ENCODE measurements at regions not wholly inside any gene's neighbourhood (a gene's known extent, or its start where the extent isn't known, plus 50 kb on each side); places are given as distances from the start of the nearest gene placed in this dataset.

- Histone ChIP-seq H3K4me3 (ENCODE audit: low read depth, low read length) (no peak overlapping the region), H3K36me3 (ENCODE audit: control insufficient read depth, insufficient read depth, low read length) (no peaks in the 10 kb centered on the region), H3K9me3 (ENCODE audit: control insufficient read depth, insufficient read depth, low read length) (no peaks in the 10 kb centered on the region), H3K27ac (ENCODE audit: low read depth, low read length) (no peak overlapping the region), H3K9ac (ENCODE audit: low read depth, low read length) (no peak overlapping the region), H3K4me1 (ENCODE audit: control insufficient read depth, insufficient read depth, low read length) (peaks cover 23% of the 10 kb centered on the region), H3K27me3 (ENCODE audit: control insufficient read depth, insufficient read depth, low read length) (no peaks in the 10 kb centered on the region)
These were observed 58.8 kb downstream of the GADD45G start for GRCh38 chr9:89663614-89663970.

- H3K4me3 ChIP-seq (ENCODE audit: low read depth, low read length): no peak overlapping the region
- H3K36me3 ChIP-seq (ENCODE audit: control insufficient read depth, insufficient read depth, low read length): no peaks in the 10 kb centered on the region
- H3K9me3 ChIP-seq (ENCODE audit: control insufficient read depth, insufficient read depth, low read length): no peaks in the 10 kb centered on the region
- H3K27ac ChIP-seq (ENCODE audit: low read depth, low read length): no peak overlapping the region
- no peaks in the 10 kb centered on the region for H3K27me3 ChIP-seq (ENCODE audit: control insufficient read depth, insufficient read depth, low read length)
- H3K9ac ChIP-seq (ENCODE audit: low read depth, low read length): no peak overlapping the region
- peaks cover 23% of the 10 kb centered on the region for H3K4me1 ChIP-seq (ENCODE audit: control insufficient read depth, insufficient read depth, low read length)
These were observed 59.2 kb downstream of the GADD45G start for GRCh38 chr9:89664010-89664409.

DNA sequence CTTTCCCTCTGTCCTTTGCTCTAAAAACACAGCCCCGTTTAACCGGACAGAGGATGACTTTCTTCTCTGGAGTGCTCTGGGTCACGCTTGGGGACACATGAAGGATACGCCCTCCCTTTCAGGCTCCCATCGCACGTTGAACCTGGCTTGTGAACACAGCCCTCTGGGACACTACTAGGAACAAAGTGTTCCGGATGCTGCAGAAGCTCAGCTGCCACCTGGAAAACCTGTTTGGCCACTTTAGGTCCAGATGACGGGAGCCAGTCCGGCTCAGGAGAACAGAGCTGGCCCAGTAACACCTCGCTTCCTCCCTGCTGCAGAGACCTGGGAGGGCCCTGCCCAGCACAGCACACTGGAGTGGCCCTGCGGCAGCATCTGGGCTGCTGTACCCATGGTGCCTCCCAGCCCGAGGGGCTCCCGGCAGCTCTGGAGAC, 60.1 kb downstream of the GADD45G start:
- peaks cover 23% of the 10 kb centered on the region for H3K4me1 ChIP-seq (ENCODE audit: control insufficient read depth, insufficient read depth, low read length)
- no peak overlapping the region for H3K4me3 ChIP-seq (ENCODE audit: low read depth, low read length)
- H3K27ac ChIP-seq (ENCODE audit: low read depth, low read length): no peak overlapping the region
- H3K27me3 ChIP-seq (ENCODE audit: control insufficient read depth, insufficient read depth, low read length): no peaks in the 10 kb centered on the region
- H3K36me3 ChIP-seq (ENCODE audit: control insufficient read depth, insufficient read depth, low read length): no peaks in the 10 kb centered on the region
- no peaks in the 10 kb centered on the region for H3K9me3 ChIP-seq (ENCODE audit: control insufficient read depth, insufficient read depth, low read length)
- no peak overlapping the region for H3K9ac ChIP-seq (ENCODE audit: low read depth, low read length)

GRCh38 chr9:89666364-89666763, 61.6 kb downstream of the GADD45G start:
- Histone ChIP-seq H3K4me1 (ENCODE audit: control insufficient read depth, insufficient read depth, low read length) (peaks cover 21% of the 10 kb centered on the region), H3K9me3 (ENCODE audit: control insufficient read depth, insufficient read depth, low read length) (peaks cover 1% of the 10 kb centered on the region; the same call in 1 of the 2 replicates), H3K9ac (ENCODE audit: low read depth, low read length) (no peak overlapping the region), H3K27ac (ENCODE audit: low read depth, low read length) (no peak overlapping the region), H3K36me3 (ENCODE audit: control insufficient read depth, insufficient read depth, low read length) (no peaks in the 10 kb centered on the region), H3K27me3 (ENCODE audit: control insufficient read depth, insufficient read depth, low read length) (no peaks in the 10 kb centered on the region), H3K4me3 (ENCODE audit: low read depth, low read length) (no peak overlapping the region)

DNA sequence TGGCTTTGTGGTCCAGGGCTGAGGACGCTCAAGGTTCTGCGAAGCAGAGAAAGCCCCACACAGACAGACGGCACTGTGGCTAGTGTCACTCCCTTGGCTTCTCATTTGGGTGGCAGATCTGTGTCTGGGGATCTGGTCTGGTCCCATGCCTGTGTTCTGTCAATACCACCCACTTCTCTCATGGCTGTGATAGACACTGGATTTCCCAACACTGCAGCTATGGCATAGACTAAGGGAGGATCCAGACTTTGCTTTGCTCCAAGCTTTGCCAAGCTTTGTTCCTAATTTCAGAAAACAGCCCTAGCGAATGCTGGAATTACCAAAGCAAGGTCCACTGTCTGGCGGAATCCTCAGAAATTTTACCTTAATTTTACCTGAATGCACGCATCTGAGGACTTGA, 62.1 kb downstream of the GADD45G start:
- no peaks in the 10 kb centered on the region for H3K27me3 ChIP-seq (ENCODE audit: control insufficient read depth, insufficient read depth, low read length)
- H3K27ac ChIP-seq (ENCODE audit: low read depth, low read length): no peak overlapping the region
- H3K9ac ChIP-seq (ENCODE audit: low read depth, low read length): no peak overlapping the region

GRCh38 chr9:89667726-89668125, 62.9 kb downstream of the GADD45G start:
- Histone ChIP-seq H3K36me3 (ENCODE audit: control insufficient read depth, insufficient read depth, low read length) (no peaks in the 10 kb centered on the region), H3K4me3 (ENCODE audit: low read depth, low read length) (no peak overlapping the region), H3K27ac (ENCODE audit: low read depth, low read length) (no peak overlapping the region), H3K9ac (ENCODE audit: low read depth, low read length) (no peak overlapping the region), H3K27me3 (ENCODE audit: control insufficient read depth, insufficient read depth, low read length) (no peaks in the 10 kb centered on the region), H3K4me1 (ENCODE audit: control insufficient read depth, insufficient read depth, low read length) (peaks cover 10% of the 10 kb centered on the region; the same call in 1 of the 2 replicates), H3K9me3 (ENCODE audit: control insufficient read depth, insufficient read depth, low read length) (peaks cover 3% of the 10 kb centered on the region; the same call in 1 of the 2 replicates)

More for the DNA sequence above, 62.1 kb downstream of the GADD45G start:
- no peaks in the 10 kb centered on the region for H3K36me3 ChIP-seq (ENCODE audit: control insufficient read depth, insufficient read depth, low read length)
- H3K4me3 ChIP-seq (ENCODE audit: low read depth, low read length): no peak overlapping the region
- peaks cover 3% of the 10 kb centered on the region; the same call in 1 of the 2 replicates for H3K9me3 ChIP-seq (ENCODE audit: control insufficient read depth, insufficient read depth, low read length)
- peaks cover 16% of the 10 kb centered on the region for H3K4me1 ChIP-seq (ENCODE audit: control insufficient read depth, insufficient read depth, low read length)

DNA sequence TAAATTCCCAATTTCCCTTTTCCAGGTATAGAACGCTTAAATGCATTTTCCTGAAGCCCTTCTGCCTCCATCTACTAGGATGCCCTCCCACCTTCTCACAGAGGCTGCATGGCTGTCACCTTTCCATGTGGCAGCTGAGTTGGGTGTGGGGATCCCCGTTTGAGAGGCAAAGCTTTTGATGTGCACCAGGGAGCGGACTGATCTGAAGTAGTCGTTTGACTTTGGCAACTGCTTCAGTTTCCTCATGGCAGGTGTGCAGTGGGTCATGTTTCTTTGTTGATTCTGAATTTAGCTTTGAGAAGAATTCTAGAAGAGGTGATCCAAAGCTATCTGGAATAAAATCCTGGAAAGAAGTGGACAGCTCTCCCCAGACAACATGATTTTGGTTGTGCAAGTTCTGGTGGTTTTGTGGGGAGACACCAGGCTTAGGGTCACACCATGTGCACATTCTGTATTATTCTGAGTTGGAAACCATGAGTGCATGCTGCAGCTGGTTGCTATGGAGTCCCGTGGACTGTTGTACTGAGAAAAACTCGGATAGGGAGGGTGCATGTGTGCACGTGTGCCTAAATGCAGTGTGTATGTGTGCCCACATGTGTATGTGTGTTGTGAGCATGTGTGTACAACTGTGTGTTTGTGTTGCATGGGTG, 63.5 kb downstream of the GADD45G start:
- H3K27me3 ChIP-seq (ENCODE audit: control insufficient read depth, insufficient read depth, low read length): no peaks in the 10 kb centered on the region
- peaks cover 3% of the 10 kb centered on the region; the same call in 1 of the 2 replicates for H3K9me3 ChIP-seq (ENCODE audit: control insufficient read depth, insufficient read depth, low read length)
- no peaks in the 10 kb centered on the region for H3K36me3 ChIP-seq (ENCODE audit: control insufficient read depth, insufficient read depth, low read length)
- H3K27ac ChIP-seq (ENCODE audit: low read depth, low read length): no peak overlapping the region
- H3K9ac ChIP-seq (ENCODE audit: low read depth, low read length): no peak overlapping the region
- no peak overlapping the region for H3K4me3 ChIP-seq (ENCODE audit: low read depth, low read length)
- H3K4me1 ChIP-seq (ENCODE audit: control insufficient read depth, insufficient read depth, low read length): peaks cover 4% of the 10 kb centered on the region; the same call in 1 of the 2 replicates

GRCh38 chr9:89668866-89669246, 64.0 kb downstream of the GADD45G start:
- Histone ChIP-seq H3K4me3 (ENCODE audit: low read depth, low read length) (no peak overlapping the region), H3K36me3 (ENCODE audit: control insufficient read depth, insufficient read depth, low read length) (no peaks in the 10 kb centered on the region), H3K9ac (ENCODE audit: low read depth, low read length) (no peak overlapping the region), H3K9me3 (ENCODE audit: control insufficient read depth, insufficient read depth, low read length) (peaks cover 3% of the 10 kb centered on the region; the same call in 1 of the 2 replicates), H3K27me3 (ENCODE audit: control insufficient read depth, insufficient read depth, low read length) (no peaks in the 10 kb centered on the region), H3K27ac (ENCODE audit: low read depth, low read length) (no peak overlapping the region), H3K4me1 (ENCODE audit: control insufficient read depth, insufficient read depth, low read length) (peaks cover 3% of the 10 kb centered on the region; the same call in 1 of the 2 replicates)

DNA sequence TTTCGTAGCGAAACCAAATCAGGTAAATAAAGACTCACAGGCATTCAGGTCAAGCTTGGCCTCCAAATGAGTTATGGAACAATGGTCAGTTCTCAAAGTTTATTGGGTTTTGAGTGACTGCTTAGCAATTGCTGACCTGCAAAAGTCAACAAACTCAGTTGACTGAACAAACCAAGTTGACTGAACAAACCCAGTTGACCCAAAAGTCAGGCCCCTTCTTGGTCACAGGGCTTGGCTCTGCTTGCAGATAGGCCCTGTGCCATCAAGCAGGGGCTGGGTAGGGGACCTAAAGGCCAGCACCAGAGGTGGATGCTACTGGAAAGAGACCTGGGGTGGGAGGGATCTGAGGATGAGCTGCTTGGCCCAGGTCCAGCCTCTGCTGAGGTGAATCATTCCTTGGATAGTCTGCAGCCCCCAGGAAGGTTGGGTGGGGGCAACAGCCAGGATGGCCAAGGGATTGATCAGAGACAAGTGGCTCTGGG, 64.6 kb downstream of the GADD45G start:
- H3K27ac ChIP-seq (ENCODE audit: low read depth, low read length): no peak overlapping the region
- peaks cover 3% of the 10 kb centered on the region; the same call in 1 of the 2 replicates for H3K4me1 ChIP-seq (ENCODE audit: control insufficient read depth, insufficient read depth, low read length)
- no peak overlapping the region for H3K4me3 ChIP-seq (ENCODE audit: low read depth, low read length)
- H3K36me3 ChIP-seq (ENCODE audit: control insufficient read depth, insufficient read depth, low read length): no peaks in the 10 kb centered on the region
- peaks cover 3% of the 10 kb centered on the region; the same call in 1 of the 2 replicates for H3K9me3 ChIP-seq (ENCODE audit: control insufficient read depth, insufficient read depth, low read length)
- no peak overlapping the region for H3K9ac ChIP-seq (ENCODE audit: low read depth, low read length)
- no peaks in the 10 kb centered on the region for H3K27me3 ChIP-seq (ENCODE audit: control insufficient read depth, insufficient read depth, low read length)

DNA sequence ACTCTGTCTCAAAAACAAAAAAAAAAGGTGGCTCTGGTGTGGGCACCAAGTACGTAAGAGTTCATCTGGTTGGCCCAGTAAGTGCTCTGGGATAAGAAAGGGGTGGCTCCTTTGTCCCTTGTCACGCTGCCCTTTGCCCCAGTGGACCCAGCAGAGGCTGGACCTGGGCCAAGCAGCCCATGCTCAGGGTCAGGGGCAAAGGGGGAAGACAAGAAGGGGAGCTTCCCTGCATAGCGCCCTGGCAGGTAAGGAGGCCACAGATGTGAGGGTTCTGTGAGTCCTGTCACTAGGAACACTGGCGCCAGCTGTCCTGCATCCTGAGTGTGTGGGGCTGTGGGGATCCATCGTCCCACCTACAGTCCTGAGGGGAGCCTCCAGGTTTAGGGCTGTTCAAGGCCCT, 65.3 kb downstream of the GADD45G start:
- Histone ChIP-seq H3K4me1 (ENCODE audit: control insufficient read depth, insufficient read depth, low read length) (peaks cover 1% of the 10 kb centered on the region), H3K27me3 (ENCODE audit: control insufficient read depth, insufficient read depth, low read length) (no peaks in the 10 kb centered on the region), H3K36me3 (ENCODE audit: control insufficient read depth, insufficient read depth, low read length) (no peaks in the 10 kb centered on the region), H3K9me3 (ENCODE audit: control insufficient read depth, insufficient read depth, low read length) (peaks cover 3% of the 10 kb centered on the region; the same call in 1 of the 2 replicates), H3K4me3 (ENCODE audit: low read depth, low read length) (no peak overlapping the region), H3K27ac (ENCODE audit: low read depth, low read length) (no peak overlapping the region), H3K9ac (ENCODE audit: low read depth, low read length) (no peak overlapping the region)

- Histone ChIP-seq H3K36me3 (ENCODE audit: control insufficient read depth, insufficient read depth, low read length) (no peaks in the 10 kb centered on the region), H3K4me1 (ENCODE audit: control insufficient read depth, insufficient read depth, low read length) (peaks cover 9% of the 10 kb centered on the region), H3K27ac (ENCODE audit: low read depth, low read length) (no peak overlapping the region), H3K4me3 (ENCODE audit: low read depth, low read length) (no peak overlapping the region), H3K27me3 (ENCODE audit: control insufficient read depth, insufficient read depth, low read length) (no peaks in the 10 kb centered on the region), H3K9ac (ENCODE audit: low read depth, low read length) (no peak overlapping the region), H3K9me3 (ENCODE audit: control insufficient read depth, insufficient read depth, low read length) (peaks cover 3% of the 10 kb centered on the region; the same call in 1 of the 2 replicates)
These were observed 66.1 kb downstream of the GADD45G start for GRCh38 chr9:89670801-89671434.
